DMS114 treated with DMSO at 0.1 percent for 48 hours (cell line): ENCODE measurements at regions not wholly inside any gene's neighbourhood (a gene's known extent, or its start where the extent isn't known, plus 50 kb on each side); places are given as distances from the start of the nearest gene placed in this dataset.

Source experiments
- DNase-seq: peaks from one replicate; lab custom pipeline; 2025; ENCODE audit not compliant: unreplicated experiment; lab: John Stamatoyannopoulos, UW

DNA sequence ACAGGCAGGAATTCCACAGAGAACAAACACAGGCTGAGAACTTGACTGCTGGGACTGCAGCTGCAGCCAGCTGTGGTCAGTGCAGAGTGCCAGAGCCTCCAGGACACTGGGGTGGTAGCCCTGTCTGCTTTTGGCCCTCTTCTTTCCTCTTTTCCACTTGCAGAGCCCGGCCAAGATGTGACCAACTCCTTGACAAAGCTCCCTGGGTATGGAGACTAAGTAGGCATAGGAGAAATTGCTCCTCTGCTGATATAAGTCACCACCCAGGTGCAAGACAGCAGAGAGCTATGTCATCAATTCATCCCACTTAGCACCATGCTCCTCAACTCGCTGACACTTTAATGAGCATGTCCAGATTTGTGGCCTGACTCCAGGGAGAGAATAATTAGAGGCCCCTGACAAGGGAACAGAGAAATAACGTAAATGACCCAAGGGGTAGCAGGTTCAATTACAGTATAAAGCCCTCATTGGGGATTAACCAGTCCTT lies 369.4 kb upstream of the B3GAT1 start:
- DNase-seq: no peak

DNA sequence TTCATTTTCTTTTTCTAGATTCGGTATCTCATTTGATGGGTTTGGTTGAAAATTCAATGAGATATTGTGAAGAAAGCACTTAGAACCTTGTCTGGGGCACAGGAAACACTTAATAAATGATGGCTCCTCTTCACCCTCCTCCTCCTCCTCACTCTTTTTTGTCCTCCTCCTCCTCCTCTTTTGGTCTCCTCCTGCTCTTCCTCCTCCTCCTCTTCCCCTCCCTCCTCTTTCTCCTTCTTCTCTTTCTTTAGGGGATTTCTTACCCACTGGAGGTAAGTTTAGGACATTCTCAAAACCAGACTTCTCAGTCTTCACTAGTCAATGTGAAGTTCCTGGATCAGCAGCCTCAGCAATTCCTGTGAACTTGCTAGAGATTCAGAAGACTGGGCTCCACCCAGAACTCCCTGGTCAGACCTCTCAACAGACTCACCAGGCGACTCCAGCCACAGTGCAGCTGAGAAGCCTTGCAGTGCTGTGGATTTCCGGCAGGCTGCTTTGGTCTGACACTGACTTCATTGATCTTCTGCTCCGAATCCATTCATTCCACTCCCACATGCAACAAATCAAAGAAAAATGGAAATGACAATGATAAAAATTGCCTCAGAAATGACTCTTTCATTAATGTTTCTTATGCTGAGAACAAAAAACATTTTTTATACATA lies 368.6 kb upstream of the B3GAT1 start:
- DNase-seq: no peak

DNA sequence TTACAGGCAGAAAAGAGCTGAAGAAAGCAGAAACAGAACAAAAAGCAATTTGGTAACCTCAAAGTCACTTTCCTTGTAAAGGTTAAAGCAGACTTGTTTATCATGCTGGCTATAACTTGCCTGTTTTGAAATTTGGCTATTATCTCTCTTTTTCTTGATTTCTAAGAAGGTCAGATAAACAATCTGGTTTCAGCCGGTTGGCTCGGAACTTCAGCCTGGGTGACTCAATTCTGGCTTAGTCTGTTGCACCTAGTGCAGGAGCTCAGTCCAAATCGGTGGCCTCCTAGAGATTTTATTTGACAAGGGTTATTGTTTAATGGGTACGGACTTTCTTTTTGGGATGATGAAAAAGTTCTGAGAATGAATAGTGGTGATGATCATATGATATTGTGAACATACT lies 367.1 kb upstream of the B3GAT1 start:
- no peak for DNase-seq

DNA sequence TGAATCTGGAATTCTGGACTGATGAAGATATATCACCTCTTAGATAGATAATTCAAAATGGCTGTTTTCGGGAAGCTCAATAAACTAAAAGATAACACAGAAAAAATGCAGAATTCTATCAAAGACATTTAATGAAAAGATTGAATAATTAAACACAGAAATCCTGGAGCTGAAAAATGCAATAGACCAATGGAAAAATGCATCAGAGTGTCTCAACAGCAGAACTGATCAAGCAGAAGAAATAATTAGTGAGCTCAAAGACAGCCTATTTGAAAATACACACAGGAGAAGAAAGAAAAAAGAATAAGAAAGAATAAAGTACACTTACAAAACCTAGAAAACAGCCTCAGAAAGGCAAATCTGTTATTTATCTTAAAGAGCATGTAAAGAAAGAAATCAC lies 356.4 kb upstream of the B3GAT1 start:
- DNase-seq: no peak

DNA sequence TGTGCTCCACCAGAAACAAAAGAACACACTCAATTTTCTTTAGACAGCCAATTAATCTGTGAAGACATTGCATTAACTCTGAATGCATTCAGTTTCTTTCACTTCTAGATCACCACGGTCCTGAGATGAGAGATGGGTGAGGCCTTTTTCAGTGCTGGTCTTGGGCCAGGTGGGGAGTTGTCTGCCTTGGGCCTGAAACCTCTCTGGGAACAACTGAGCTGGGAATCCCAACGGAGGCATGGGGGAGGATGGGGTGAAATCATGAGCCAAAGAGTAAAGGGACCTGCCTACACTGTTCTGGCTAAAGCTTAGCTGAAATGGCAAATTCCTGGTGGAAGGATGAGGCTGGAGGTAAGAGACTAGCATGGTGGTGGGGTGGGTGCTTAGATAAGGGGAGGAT lies 353.5 kb upstream of the B3GAT1 start:
- DNase-seq: no peak

DNA sequence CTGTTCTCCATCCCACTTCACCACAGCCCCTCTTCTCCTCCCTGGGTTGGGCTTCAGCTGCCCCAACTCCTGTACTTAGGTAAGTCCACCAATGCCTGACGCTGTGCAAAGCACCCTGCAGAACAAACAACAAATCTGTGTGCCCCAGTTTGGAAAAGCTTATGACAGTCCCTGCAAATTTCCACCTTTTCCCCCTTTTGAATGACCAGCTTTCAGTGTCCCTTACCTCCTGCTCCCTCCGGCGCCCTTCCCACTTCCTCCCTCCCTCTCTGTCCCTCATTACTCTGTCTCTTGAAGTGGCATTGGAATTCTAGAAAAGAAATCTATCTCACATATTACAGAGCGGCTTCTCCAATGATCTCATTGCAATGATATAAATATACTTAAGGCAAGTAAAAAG lies 352.9 kb upstream of the B3GAT1 start:
- no peak for DNase-seq

DNA sequence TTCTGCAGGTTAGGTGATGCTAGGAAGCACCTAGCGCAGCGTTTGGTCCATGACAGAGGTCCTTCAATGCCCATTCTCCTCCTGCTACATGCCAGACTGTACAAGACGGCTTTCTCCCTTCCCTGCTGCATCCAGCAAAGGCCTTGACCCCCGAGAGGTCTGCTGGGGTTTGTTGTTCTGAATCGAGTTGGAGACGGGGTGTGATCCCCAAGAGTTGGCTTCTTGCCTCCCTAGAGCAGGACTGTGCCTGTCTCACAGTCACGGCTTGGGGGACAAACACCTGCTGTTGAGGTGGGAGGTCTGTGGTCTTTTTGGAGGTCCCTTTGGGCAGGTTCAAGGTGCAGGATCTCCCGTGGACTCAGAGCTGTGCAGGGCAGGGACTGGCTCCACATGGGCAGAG lies 352.3 kb upstream of the B3GAT1 start:
- DNase-seq: no peak

DNA sequence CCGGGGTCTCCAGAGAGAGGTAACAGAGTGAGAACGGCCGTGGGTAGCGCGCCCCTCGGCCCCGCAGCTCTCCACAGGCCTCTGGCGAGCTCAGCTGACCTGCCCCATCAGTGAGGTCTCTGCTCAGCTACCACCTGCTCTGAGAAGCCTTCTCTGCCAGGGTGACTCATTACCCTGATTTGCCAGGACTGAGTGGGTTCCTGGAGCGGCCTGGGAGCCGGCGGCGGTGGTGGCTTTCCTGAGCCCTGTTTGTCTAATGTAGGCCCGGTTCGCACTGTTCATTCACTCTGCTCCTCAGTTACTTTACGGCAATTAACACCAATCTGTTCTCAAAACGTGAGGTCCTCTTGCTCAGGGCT lies 351.0 kb upstream of the B3GAT1 start:
- no peak for DNase-seq

DNA sequence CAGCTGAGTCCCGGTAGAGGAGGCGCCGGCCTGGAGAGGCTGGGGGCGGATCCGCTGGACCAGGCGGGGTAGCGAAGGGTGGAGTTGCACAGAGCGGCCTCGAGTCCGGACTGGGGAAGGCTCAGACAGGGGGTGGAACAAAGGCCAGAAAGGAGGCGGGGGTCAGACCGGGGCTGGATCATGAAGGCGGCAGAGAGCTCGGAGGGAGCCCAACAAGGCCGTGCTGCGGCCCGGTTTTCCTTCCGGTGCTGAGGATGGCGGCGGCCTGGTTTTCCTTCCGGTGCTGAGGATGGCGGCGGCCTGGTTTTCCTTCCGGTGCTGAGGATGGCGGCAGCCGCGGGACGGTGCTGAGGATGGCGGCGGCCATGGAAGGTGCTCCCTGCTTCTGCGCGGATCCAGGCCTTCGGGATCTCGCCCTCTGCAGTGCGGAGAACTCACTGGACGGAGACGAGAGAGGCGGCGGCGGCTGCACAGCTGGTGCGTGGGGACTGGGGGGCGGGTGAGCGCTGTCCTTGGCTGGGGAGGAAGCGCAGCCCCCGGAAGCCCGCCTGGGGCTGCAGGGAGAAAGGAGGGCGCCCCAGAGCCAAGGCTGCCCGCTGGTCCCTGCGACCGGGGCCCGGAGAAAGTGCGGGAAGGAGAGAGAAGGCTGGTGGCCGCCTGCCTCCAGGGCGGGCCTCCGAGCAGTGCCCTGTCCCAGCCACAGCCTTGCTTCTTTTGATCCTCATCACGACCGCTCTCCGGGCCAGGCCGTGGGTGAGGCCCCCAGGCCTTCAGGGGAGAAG lies 350.4 kb upstream of the B3GAT1 start:
- DNase-seq: no peak

DNA sequence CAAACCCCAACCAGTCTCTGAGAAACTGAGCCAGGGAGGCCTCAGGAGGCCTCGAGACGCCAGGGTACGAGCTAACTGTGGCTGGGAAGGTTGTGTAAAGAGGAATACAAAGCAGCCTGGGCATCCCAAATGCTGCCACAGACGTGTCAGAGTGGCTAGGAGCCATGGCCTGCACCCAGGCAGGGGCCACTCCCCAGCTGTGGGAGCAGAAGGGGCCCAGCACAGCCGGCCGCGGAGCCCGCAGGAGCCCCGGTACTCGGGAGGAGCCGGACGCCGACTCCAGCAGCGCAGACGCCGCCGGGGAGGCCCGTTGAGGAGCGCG lies 349.8 kb upstream of the B3GAT1 start:
- no peak for DNase-seq

DNA sequence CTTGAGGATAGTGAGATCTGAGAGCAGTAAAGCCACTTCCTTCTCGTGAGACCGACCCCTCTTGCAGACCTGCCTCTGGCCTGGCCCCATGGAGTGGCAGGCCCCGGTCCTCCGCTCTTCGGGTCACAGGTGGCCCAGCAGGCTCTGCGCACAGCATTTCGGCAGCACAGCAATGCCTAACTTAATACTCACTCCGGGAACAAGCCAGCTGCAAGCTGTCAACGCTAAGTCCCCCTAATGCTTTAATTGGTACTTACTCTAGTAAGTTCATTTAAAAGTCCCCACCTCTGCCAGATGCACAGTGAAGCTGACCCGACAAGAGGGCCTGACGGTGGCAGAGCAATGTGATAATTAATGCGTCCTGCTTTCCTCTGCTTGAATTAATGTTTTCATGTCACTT lies 349.3 kb upstream of the B3GAT1 start:
- no peak for DNase-seq

DNA sequence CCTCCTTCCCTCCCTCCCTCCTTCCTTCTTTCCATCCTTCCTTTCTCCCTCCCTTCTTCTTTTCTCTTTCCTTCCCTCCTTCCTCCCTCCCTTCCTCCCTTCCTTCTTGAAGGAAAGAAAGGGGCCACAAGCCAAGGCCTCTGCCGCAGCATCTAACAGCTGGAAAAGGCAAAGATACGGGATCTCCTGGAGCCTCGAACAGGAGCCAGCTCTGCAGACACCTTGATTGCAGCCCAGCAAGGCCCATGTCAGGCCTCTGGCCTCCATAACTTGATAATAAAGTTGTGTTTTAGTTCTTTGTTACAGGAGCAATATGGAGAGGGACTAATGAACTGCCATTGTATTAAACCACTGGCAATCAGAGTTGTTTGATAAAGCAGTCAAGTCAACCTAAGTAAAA lies 348.9 kb upstream of the B3GAT1 start:
- DNase-seq: no peak

DNA sequence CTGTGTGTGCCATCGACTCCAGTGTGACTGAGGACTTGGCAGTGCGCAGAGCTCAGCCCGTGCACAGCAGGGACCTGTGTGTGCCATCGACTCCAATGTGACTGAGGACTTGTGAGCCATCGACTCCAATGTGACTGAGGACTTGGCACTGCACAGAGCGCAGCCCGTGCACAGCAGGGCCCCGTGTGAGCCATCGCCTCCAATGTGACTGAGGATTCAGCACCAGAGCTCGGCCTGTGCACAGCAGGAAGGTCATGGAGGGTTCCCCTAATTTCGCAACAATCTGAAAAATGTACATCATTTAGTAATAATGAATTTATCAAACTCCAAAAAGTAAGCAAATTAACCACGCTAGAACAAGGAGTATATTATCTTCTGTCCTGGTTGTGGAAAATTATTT lies 348.3 kb upstream of the B3GAT1 start:
- no peak for DNase-seq

DNA sequence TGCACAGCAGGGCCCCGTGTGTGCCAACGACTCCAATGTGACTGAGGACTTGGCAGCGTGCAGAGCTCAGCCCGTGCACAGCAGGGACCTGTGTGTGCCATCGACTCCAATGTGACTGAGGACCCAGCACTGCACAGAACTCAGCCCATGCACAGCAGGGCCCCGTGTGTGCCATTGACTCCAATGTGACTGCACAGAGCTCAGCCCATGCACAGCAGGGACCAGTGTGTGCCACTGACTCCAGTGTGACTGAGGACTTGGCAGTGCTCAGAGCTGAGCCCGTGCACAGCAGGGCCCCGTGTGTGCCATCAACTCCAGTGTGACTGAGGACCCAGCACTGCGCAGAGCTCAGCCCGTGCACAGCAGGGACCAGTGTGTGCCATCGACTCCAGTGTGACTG lies 347.8 kb upstream of the B3GAT1 start:
- no peak for DNase-seq

DNA sequence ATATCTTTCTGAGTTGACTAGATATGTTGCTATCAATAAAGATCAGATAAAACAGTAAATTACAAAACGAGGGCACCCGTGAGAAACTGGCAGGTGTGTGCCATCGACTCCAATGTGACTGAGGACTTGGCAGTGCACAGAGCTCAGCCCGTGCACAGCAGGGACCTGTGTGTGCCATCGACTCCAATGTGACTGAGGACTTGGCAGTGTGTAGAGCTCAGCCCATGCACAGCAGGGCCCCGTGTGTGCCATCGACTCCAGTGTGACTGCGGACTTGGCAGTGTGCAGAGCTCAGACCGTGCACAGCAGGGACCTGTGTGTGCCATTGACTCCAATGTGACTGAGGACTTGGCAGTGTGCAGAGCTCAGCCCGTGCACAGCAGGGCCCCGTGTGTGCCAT lies 347.2 kb upstream of the B3GAT1 start:
- DNase-seq: no peak

DNA sequence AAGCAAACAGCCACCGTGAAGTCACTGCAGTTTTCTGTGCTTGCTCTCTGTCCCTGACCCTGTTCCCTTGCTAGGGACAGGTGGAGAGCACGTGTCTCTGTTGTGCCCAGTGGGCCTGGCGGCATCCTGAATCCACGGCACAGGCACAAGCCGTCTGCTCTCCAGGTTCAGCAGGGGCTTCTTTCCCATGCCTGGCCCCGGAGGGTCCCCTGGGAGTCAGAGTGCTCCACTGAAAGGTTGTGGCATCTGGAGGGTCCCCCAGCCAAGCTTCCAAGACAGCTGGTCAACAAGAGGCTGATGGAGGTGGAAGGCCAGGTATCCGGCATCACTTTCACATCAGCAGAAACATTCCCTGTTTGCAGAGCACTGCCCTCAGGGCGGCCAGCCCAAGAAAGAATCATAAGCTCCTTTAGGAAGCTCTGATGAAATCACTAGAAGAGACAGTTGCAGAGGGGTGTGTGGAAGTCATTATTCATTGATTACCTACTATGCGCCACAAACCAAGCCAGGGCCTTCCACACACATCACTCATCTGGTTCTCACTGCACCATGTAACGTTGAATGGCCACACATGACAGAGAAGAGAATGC lies 346.4 kb upstream of the B3GAT1 start:
- no peak for DNase-seq

DNA sequence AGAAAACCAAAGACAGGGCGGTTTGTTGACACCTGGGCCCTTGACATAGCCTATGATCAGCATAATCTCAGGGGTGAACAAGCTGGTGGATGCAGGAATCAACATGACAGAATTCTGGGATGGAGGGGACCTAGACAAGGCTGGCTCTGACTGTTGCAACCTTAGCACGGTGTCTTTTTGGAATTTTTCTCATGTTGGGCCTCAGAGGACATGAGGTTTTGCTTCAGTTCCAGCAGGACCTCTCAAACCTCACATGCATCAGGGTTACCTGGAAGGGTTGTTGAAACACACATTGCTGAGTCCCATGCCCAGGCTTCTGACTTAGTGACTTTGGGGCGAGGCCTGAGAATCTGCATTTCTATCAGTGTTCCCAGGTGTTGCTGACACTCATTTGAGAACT lies 345.6 kb upstream of the B3GAT1 start:
- DNase-seq: no peak

DNA sequence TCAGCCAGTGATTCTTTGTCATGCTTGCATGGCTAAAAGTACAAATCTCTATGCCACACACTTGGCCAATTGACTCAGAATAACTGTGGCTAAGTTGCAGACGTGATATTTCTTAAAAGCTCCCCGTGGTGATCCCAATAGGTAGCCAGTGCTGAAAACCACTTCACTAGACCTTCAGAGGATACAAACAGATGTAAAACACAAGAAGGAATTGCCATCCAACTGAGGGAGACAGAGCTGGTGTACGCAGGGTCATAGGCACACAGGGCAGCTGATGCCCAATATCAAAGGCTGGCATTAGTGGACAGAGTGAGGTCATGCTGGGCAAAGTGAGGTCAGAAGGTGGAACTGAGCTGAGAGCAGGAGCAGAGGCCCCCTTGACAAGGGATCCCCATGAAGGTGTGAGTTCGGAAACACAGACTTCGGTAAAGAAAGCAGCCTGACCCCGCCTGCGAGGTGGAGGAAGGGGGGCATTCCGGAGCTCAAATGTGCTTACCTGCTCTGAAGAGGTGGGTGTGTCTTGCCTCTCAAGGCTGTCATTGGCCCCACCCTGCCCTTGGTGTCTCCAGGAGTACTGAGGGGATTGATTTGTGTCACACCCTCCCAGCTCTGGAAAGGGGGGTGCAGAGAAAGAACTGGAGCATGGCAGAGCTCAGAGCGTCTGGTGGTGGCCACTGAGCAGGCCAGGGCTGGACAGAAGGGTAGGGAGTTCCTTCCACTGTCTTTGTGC lies 344.9 kb upstream of the B3GAT1 start:
- DNase-seq: no peak

DNA sequence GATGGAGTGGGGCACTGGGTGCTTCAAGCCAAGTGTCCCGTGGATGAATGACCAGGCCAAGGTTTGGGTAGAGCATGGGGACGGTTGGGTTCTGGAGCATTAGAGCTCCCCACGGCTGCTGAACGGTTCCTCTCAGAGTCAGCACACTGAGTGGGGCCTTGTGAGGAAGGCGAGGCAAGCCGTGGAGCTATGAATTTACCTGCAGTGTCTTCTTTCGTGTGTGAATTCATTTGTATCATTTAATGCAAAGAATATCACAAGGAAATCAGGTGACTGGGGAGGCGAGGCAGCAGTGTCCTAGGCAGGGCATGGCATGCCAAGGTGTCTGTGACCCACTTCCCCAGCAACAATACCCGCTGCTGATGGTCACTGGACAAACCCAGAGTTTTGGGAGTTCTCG lies 343.5 kb upstream of the B3GAT1 start:
- no peak for DNase-seq

DNA sequence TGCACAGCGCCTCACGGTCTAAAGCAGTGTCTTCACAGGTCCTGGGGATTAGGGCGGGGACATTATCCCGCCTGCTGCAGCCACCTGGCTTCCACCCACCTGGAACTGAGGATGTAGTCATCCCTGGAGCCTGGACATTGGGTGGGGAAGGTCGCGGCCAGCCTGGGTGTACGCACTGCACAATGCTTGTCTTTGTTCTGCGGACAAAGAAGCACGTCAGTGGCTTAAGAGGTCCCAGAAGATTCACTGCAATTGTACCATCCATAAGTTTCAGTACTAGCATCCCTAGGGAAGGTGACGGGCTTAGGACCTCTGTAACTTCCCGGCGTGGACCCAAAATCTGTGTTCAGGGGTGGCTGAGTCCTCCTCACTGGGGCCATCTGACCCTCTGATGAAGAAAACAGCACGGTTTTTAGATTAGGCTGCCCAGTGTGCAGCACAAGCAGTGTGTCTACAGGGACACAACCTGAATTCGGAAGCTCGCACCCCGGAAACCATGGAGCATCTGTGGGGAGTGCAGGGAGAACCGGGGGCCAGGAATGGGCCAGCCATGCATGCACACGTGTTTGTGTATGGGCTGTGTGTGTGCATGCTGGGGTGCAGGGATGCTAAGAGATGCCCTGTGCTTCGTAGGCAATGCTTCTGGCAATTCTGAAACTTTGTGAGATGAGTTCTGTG lies 342.6 kb upstream of the B3GAT1 start:
- DNase-seq: no peak

DNA sequence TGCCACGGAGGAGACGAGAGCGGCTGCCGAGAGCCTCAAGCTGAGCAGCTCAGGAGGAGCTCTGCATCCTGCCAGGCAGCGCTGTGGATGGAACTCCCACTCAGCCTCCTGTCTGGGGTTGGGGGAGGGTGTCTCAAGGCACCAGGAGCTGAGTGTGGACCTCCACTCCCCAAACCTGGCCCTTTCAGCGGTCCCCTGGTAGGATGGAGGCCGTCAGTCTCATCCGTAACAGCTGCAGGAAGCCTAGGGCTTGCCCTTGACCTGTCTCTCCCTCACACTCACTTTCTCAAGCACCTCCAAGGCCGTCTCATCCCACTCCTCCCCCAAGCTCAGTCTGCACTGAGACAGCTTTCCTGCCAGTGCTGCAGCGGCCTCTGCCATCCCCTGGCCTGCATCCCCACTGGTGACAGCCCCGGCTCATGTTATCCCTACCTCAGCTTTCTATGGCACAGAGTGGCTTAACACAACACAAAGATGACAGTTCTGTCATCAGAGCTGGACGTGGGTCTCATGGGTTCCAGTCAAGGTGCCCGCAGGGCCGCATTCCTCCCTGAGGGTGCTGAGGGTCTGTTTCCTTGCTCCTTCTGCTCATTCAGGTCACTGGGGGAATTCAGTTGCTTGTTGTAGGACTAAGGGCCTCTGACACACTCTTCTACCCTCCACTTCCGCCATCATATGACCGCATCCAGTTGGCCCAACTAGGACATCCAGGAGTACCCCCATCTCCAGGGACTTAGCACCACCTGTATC lies 341.9 kb upstream of the B3GAT1 start:
- DNase-seq: no peak
